ENCODE measurements at regions not wholly inside any gene's neighbourhood (a gene's known extent, or its start where the extent isn't known, plus 50 kb on each side); places are given as distances from the start of the nearest gene placed in this dataset.

- TF ChIP-seq EP300 (conservative IDR thresholded peaks at IDR 0.05; ENCODE audit: poor library complexity, severe bottlenecking) = no peak
- TF ChIP-seq, protein P1, sequence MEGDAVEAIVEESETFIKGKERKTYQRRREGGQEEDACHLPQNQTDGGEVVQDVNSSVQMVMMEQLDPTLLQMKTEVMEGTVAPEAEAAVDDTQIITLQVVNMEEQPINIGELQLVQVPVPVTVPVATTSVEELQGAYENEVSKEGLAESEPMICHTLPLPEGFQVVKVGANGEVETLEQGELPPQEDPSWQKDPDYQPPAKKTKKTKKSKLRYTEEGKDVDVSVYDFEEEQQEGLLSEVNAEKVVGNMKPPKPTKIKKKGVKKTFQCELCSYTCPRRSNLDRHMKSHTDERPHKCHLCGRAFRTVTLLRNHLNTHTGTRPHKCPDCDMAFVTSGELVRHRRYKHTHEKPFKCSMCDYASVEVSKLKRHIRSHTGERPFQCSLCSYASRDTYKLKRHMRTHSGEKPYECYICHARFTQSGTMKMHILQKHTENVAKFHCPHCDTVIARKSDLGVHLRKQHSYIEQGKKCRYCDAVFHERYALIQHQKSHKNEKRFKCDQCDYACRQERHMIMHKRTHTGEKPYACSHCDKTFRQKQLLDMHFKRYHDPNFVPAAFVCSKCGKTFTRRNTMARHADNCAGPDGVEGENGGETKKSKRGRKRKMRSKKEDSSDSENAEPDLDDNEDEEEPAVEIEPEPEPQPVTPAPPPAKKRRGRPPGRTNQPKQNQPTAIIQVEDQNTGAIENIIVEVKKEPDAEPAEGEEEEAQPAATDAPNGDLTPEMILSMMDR (IDR thresholded peaks at IDR 0.05; ENCODE audit: poor library complexity, severe bottlenecking) = no peak
- TF ChIP-seq EZH2 (IDR thresholded peaks at IDR 0.05; ENCODE audit: borderline replicate concordance, insufficient read depth, low read length, poor library complexity, severe bottlenecking) = no peak
- TF ChIP-seq POLR2AphosphoS5 (IDR thresholded peaks at IDR 0.05) = no peak
- TF ChIP-seq RAD21 (conservative IDR thresholded peaks at IDR 0.05) = no peak
- no peak for TF ChIP-seq REST (IDR thresholded peaks at IDR 0.05; ENCODE audit: borderline replicate concordance)
- TF ChIP-seq TAF1 (IDR thresholded peaks at IDR 0.05; ENCODE audit: low read depth) = no peak
- TF ChIP-seq MXI1 (conservative IDR thresholded peaks at IDR 0.05; ENCODE audit: poor library complexity, severe bottlenecking) = no peak
- no peak for TF ChIP-seq SMC3 (conservative IDR thresholded peaks at IDR 0.05; ENCODE audit: poor library complexity)
These were observed 405.8 kb upstream of the ID2 start for GRCh38 chr2:8276026-8276425.

All from neural cell (in vitro differentiated cells).